B cell (primary cell): ENCODE measurements at regions not wholly inside any gene's neighbourhood (a gene's known extent, or its start where the extent isn't known, plus 50 kb on each side); places are given as distances from the start of the nearest gene placed in this dataset.

ENCODE experiments used
- ATAC-seq: fragments of 200-7000 bp; cut with Tn5 transposase; one replicate; pipeline ENCODE4 v1.10.0; 2021; ENCODE audit warnings: low read depth, mild to moderate bottlenecking, moderate number of reproducible peaks, moderate library complexity
- CTCF ChIA-PET: fragments of 350-600 bp; sonication (Branson Sonifier 250); formaldehyde crosslinking; loops from one replicate; lab custom pipeline; 2021; ENCODE audit warnings: antibody characterized with exemption, inconsistent platforms; lab: Charles Lee
- POLR2A ChIA-PET: fragments of 350-600 bp; sonication (Branson Sonifier 250); formaldehyde crosslinking; loops from one replicate; lab custom pipeline; 2021; ENCODE audit warnings: antibody characterized with exemption; lab: Charles Lee
- DNase-seq: peaks from one replicate; pipeline ENCODE4 v3.0.0; 2013
- H2AFZ ChIP-seq: 2 replicates; pipeline ENCODE4 v1.6.1; 2012; ENCODE audit warnings: mild to moderate bottlenecking, low read depth, low read length; ENCODE audit not compliant: insufficient read depth, poor library complexity, severe bottlenecking
- H3K27ac ChIP-seq, 2 donors: 1 replicate in 1 of 2; 2 replicates in 1 of 2; pipeline ENCODE4 v1.5.1; 2012 to 2013; ENCODE audit warnings: low read length in 2 of 2, mild to moderate bottlenecking in 2 of 2, moderate library complexity in 1 of 2
- H3K27me3 ChIP-seq, 4 experiments: fragments of 200-600 bp in 1 of 4; sonication (generic) in 1 of 4; replicated peaks in 1 of 4; 1 replicate in 2 of 4; 2 replicates in 2 of 4; pipeline versions ENCODE4 v1.6.1 to v1.7.0; 2013 to 2016; ENCODE audit warnings: low read length in 3 of 4, mild to moderate bottlenecking in 2 of 4, mixed read lengths in 1 of 4, moderate library complexity in 1 of 4; ENCODE audit not compliant: insufficient read depth in 4 of 4, control insufficient read depth in 3 of 4; ENCODE audit errors: control extremely low read depth in 1 of 4
- H3K36me3 ChIP-seq, 2 experiments: replicated peaks in 1 of 2; 1 replicate in 1 of 2; 2 replicates in 1 of 2; pipeline versions ENCODE4 v1.6.1 to v1.7.1; 2013; ENCODE audit warnings: low read length in 1 of 2; ENCODE audit not compliant: insufficient read depth in 2 of 2, control insufficient read depth in 1 of 2; ENCODE audit errors: control extremely low read depth in 1 of 2, extremely low read depth in 1 of 2
- H3K4me1 ChIP-seq, 2 donors: fragments of 200-600 bp in 1 of 2; sonication (generic) in 1 of 2; 1 replicate in 1 of 2; 2 replicates in 1 of 2; pipeline versions ENCODE4 v1.5.1 to v1.6.1; 2013 to 2017; ENCODE audit warnings: low read length in 2 of 2; ENCODE audit not compliant: control insufficient read depth in 2 of 2, insufficient read depth in 2 of 2
- H3K4me2 ChIP-seq: replicated peaks from 2 replicates; pipeline ENCODE3; 2012; ENCODE audit warnings: mild to moderate bottlenecking, low read depth, low read length; ENCODE audit not compliant: poor library complexity, severe bottlenecking
- H3K4me3 ChIP-seq, 5 experiments: fragments of 200-600 bp in 1 of 5; sonication (generic) in 1 of 5; 1 replicate in 3 of 5; 2 replicates in 2 of 5; pipeline versions ENCODE4 v1.5.1 to v1.7.0; 2011 to 2016; ENCODE audit warnings: low read length in 4 of 5, mild to moderate bottlenecking in 4 of 5, low read depth in 2 of 5, control low read depth in 1 of 5, moderate library complexity in 1 of 5; ENCODE audit not compliant: insufficient read depth in 1 of 5; ENCODE audit errors: control extremely low read depth in 1 of 5, extremely low read depth in 1 of 5
- H3K79me2 ChIP-seq: fragments of 200-600 bp; sonication (generic); one replicate; pipeline ENCODE4 v1.6.0; 2016; ENCODE audit warnings: low read length; ENCODE audit not compliant: control insufficient read depth, insufficient read depth
- H3K9ac ChIP-seq: fragments of 200-600 bp; sonication (generic); 2 replicates; pipeline ENCODE4 v1.6.1; 2017; ENCODE audit warnings: mild to moderate bottlenecking, low read length, moderate library complexity
- H3K9me3 ChIP-seq, 3 donors: one replicate each; pipeline versions ENCODE4 v1.6.1 to v1.7.1; 2013; ENCODE audit warnings: low read length in 2 of 3; ENCODE audit not compliant: control insufficient read depth in 2 of 3, insufficient read depth in 1 of 3; ENCODE audit errors: control extremely low read depth in 1 of 3
- H4K20me1 ChIP-seq: 2 replicates; pipeline ENCODE4 v1.6.0; 2012; ENCODE audit warnings: mild to moderate bottlenecking, low read length; ENCODE audit not compliant: insufficient read depth, control insufficient read depth, poor library complexity, severe bottlenecking
- H3K27ac Mint-ChIP-seq: one replicate; pipeline ENCODE4 v1.8.0; 2021; ENCODE audit warnings: mixed read lengths
- H3K27me3 Mint-ChIP-seq: one replicate; pipeline ENCODE4 v1.8.0; 2021; ENCODE audit warnings: mixed read lengths
- H3K4me1 Mint-ChIP-seq: one replicate; pipeline ENCODE4 v1.8.0; 2021; ENCODE audit warnings: mixed read lengths
- H3K4me3 Mint-ChIP-seq: one replicate; pipeline ENCODE4 v1.8.0; 2021; ENCODE audit warnings: mixed read lengths
- H3K9me3 Mint-ChIP-seq: one replicate; pipeline ENCODE4 v1.8.0; 2022; ENCODE audit warnings: mixed read lengths; ENCODE audit not compliant: insufficient read depth
- CTCF ChIP-seq: fragments of 200-600 bp; IDR thresholded peaks from one replicate; pipeline ENCODE4 v1.8.0; 2022; ENCODE audit warnings: antibody characterized with exemption, mild to moderate bottlenecking
- EZH2 ChIP-seq: IDR thresholded peaks from 2 replicates; pipeline ENCODE4 v1.6.1; 2012; ENCODE audit warnings: borderline replicate concordance, low read depth, mild to moderate bottlenecking, moderate library complexity, low read length; ENCODE audit not compliant: insufficient read depth, poor library complexity, severe bottlenecking
- WGBS: methylation state at CpG from one replicate; pipeline ENCODE4 v1.1.5; 2013; ENCODE audit warnings: missing lambda C conversion rate; ENCODE audit not compliant: insufficient coverage; 5-methylcytosine and 5-hydroxymethylcytosine counted together
- intact Hi-C: fragments of 100-400 bp; cut with micrococcal nuclease; formaldehyde crosslinking; loops from one replicate; pipeline ENCODE4 v1.10.0; 2022

GRCh38 chr17:14664511-14664910 lies 363.6 kb downstream of the HS3ST3B1 start:
- Mint-ChIP-seq H3K27ac (no peak overlapping the region), H3K4me1 (no peaks in the 10 kb centered on the region), H3K9me3 (no peaks in the 10 kb centered on the region), H3K4me3 (no peak overlapping the region), H3K27me3 (peaks cover 13% of the 10 kb centered on the region)
- H2AFZ ChIP-seq = no peak overlapping the region
- POLR2A ChIA-PET = no interaction called here
- H3K4me1 ChIP-seq = no peaks in the 10 kb centered on the region
- no peak overlapping the region for H3K4me3 ChIP-seq
- CTCF ChIA-PET = no interaction called here
- no peaks in the 10 kb centered on the region for H3K9me3 ChIP-seq
- intact Hi-C loops = no loop called here
- DNase-seq (no peak), ATAC-seq (no peak)
- no peak overlapping the region for H3K4me2 ChIP-seq
- H3K36me3 ChIP-seq = no peaks in the 10 kb centered on the region
- H3K27ac ChIP-seq = no peak overlapping the region
- no peaks in the 10 kb centered on the region for H3K79me2 ChIP-seq
- no peak for TF ChIP-seq EZH2
- no peaks in the 10 kb centered on the region for H3K27me3 ChIP-seq
- H4K20me1 ChIP-seq = no peaks in the 10 kb centered on the region
- no CpG with 5 or more reads among the region's 4 CpGs for WGBS
- H3K9ac ChIP-seq = no peak overlapping the region

GRCh38 chr17:14641117-14641516 lies 340.2 kb downstream of the HS3ST3B1 start:
- H3K4me2 ChIP-seq = no peak overlapping the region

More at GRCh38 chr17:14641117-14641516, 340.2 kb downstream of the HS3ST3B1 start:
- no peak overlapping the region for H3K27ac ChIP-seq
- ChIA-PET CTCF (no interaction called here), POLR2A (no interaction called here)
- no CpG with 5 or more reads among the region's 1 CpG for WGBS
- H3K79me2 ChIP-seq = no peaks in the 10 kb centered on the region
- Mint-ChIP-seq H3K4me3 (no peak overlapping the region), H3K27me3 (peaks cover 5% of the 10 kb centered on the region), H3K4me1 (no peaks in the 10 kb centered on the region), H3K27ac (no peak overlapping the region), H3K9me3 (peaks cover 2% of the 10 kb centered on the region)
- H3K27me3 ChIP-seq = no peaks in the 10 kb centered on the region
- no peak overlapping the region for H2AFZ ChIP-seq
- no peaks in the 10 kb centered on the region for H3K36me3 ChIP-seq
- intact Hi-C loops = no loop called here
- H3K4me1 ChIP-seq = no peaks in the 10 kb centered on the region
- no peak for ATAC-seq
- H3K9ac ChIP-seq = no peak overlapping the region
- TF ChIP-seq EZH2 (no peak), CTCF (no peak)
- DNase-seq = no peak
- no peaks in the 10 kb centered on the region for H4K20me1 ChIP-seq
- no peaks in the 10 kb centered on the region for H3K9me3 ChIP-seq
- H3K4me3 ChIP-seq = no peak overlapping the region
